HepG2 (cell line): ENCODE measurements at regions not wholly inside any gene's neighbourhood (a gene's known extent, or its start where the extent isn't known, plus 50 kb on each side); places are given as distances from the start of the nearest gene placed in this dataset.

ENCODE experiments used
- ARID5B ChIP-seq: IDR thresholded peaks from 2 replicates; pipeline ENCODE4 v1.4.0; 2020; ENCODE audit warnings: mild to moderate bottlenecking, missing genetic modification reagents
- CREM ChIP-seq, 2 experiments: sonication (generic) in 1 of 2; formaldehyde crosslinking in 1 of 2; IDR thresholded peaks; 2 replicates each; pipeline versions ENCODE4 v1.4.0 to v1.6.1; 2016 to 2020; ENCODE audit warnings: antibody characterized with exemption in 1 of 2, mild to moderate bottlenecking in 1 of 2, missing genetic modification reagents in 1 of 2
- DMTF1 ChIP-seq: sonication (generic); formaldehyde crosslinking; IDR thresholded peaks from 2 replicates; pipeline ENCODE4 v1.4.0; 2020; ENCODE audit warnings: mild to moderate bottlenecking, missing genetic modification reagents
- ELK4 ChIP-seq: sonication (generic); formaldehyde crosslinking; IDR thresholded peaks from 2 replicates; pipeline ENCODE4 v1.9.0; 2021; ENCODE audit warnings: missing genetic modification reagents, borderline replicate concordance
- FOSL1 ChIP-seq: sonication (generic); formaldehyde crosslinking; IDR thresholded peaks from 2 replicates; pipeline ENCODE4 v1.9.0; 2021; ENCODE audit warnings: missing genetic modification reagents, borderline replicate concordance
- GATAD2A ChIP-seq: IDR thresholded peaks from 2 replicates; pipeline ENCODE4 v1.6.1; 2016
- HMG20A ChIP-seq: IDR thresholded peaks from 2 replicates; pipeline ENCODE4 v1.6.1; 2016; ENCODE audit warnings: borderline replicate concordance
- IKZF1 ChIP-seq: fragments of 450-650 bp; IDR thresholded peaks from 2 replicates; pipeline ENCODE4 v1.7.1; 2016
- NR2F2 ChIP-seq: IDR thresholded peaks from 2 replicates; pipeline ENCODE4 v1.6.1; 2012; ENCODE audit warnings: low read depth, inconsistent platforms, borderline replicate concordance
- NR2F6 ChIP-seq, 2 experiments: IDR thresholded peaks; 2 replicates each; pipeline ENCODE4 v1.6.1; 2016; ENCODE audit warnings: antibody characterized with exemption in 1 of 2, mild to moderate bottlenecking in 1 of 2
- RERE ChIP-seq: IDR thresholded peaks from 2 replicates; pipeline ENCODE4 v1.6.1; 2016; ENCODE audit warnings: low read depth, missing genetic modification reagents, missing compliant biosample characterization
- SOX13 ChIP-seq, 3 experiments: fragments of 450-650 bp in 1 of 3; sonication (generic) in 1 of 3; formaldehyde crosslinking in 1 of 3; IDR thresholded peaks in 2 of 3; conservative IDR thresholded peaks in 1 of 3; 2 replicates each; pipeline versions ENCODE4 v1.5.0 to v1.6.1; 2016 to 2020; ENCODE audit warnings: antibody characterized with exemption in 1 of 3, mild to moderate bottlenecking in 1 of 3, missing compliant biosample characterization in 1 of 3, missing genetic modification reagents in 1 of 3, moderate library complexity in 1 of 3
- TEAD3 ChIP-seq: optimal IDR thresholded peaks from 2 replicates; pipeline ENCODE3; 2016; ENCODE audit warnings: borderline replicate concordance

- TF ChIP-seq RERE (0 out of 2 replicates have a peak, but pooled peaks have one; percentile 42), NR2F2 (0 out of 2 replicates have a peak, but pooled peaks have one; percentile 47), NR2F6 (IDR thresholded peaks at IDR 0.05) (peak; percentile 49), NR2F6 (CRISPR knock-in tag; IDR thresholded peaks at IDR 0.05) (0 out of 2 replicates have a peak, but pooled peaks have one; percentile 17), ARID5B (CRISPR knock-in tag) (peak; percentile 74), IKZF1 (no peak), DMTF1 (CRISPR knock-in tag) (no peak), FOSL1 (peak; percentile 87; the same call in 1 of the 2 replicates), ELK4 (CRISPR knock-in tag) (no peak), GATAD2A (CRISPR knock-in tag) (peak; percentile 51), TEAD3 (CRISPR knock-in tag) (peak; percentile 52), SOX13 (IDR thresholded peaks at IDR 0.05) (no peak), SOX13 (CRISPR knock-in tag; conservative IDR thresholded peaks at IDR 0.05 in 1 of 2, IDR thresholded peaks at IDR 0.05 in 1 of 2) (peak in 1 of 2 experiments; percentile 60; a peak in 1 of 4 replicates), CREM (IDR thresholded peaks at IDR 0.05) (peak; percentile 65), CREM (CRISPR knock-in tag; IDR thresholded peaks at IDR 0.05) (no peak), HMG20A (CRISPR knock-in tag) (peak; percentile 65; the same call in 1 of the 2 replicates)
These were observed 64.4 kb upstream of the ARID5B start (continued) for GRCh38 chr10:61836888-61837754.
